HG03139 (cell line): ENCODE measurements at regions not wholly inside any gene's neighbourhood (a gene's known extent, or its start where the extent isn't known, plus 50 kb on each side); places are given as distances from the start of the nearest gene placed in this dataset.

ENCODE experiments used
- ATAC-seq: cut with Tn5 transposase; IDR thresholded peaks from one replicate; pipeline ENCODE4 v1.9.1; 2021; ENCODE audit not compliant: unreplicated experiment

GRCh38 chr4:24312261-24312913, 272.0 kb downstream of the DHX15 start:
- ATAC-seq: no peak

- no peak for ATAC-seq
Observed at GRCh38 chr4:24303926-24304325, 280.4 kb downstream of the DHX15 start.

GRCh38 chr4:24298911-24299310, 285.4 kb downstream of the DHX15 start:
- ATAC-seq: no peak

GRCh38 chr4:24287096-24287495, 297.3 kb downstream of the DHX15 start:
- ATAC-seq: no peak

- no peak for ATAC-seq
Observed at GRCh38 chr4:24285759-24286158, 298.6 kb downstream of the DHX15 start.

- ATAC-seq: no peak
Observed at GRCh38 chr4:24282446-24282845, 301.9 kb downstream of the DHX15 start.

GRCh38 chr4:24279911-24280375, 304.4 kb downstream of the DHX15 start:
- no peak for ATAC-seq

GRCh38 chr4:24279469-24279868, 304.9 kb downstream of the DHX15 start:
- ATAC-seq: no peak

GRCh38 chr4:24278693-24279092, 305.7 kb downstream of the DHX15 start:
- no peak for ATAC-seq

- ATAC-seq: no peak
Observed at GRCh38 chr4:24274381-24274941, 309.9 kb downstream of the DHX15 start.

GRCh38 chr4:24273136-24273535, 311.2 kb downstream of the DHX15 start:
- no peak for ATAC-seq

GRCh38 chr4:24266951-24267722, 317.2 kb downstream of the DHX15 start:
- no peak for ATAC-seq

- ATAC-seq: no peak
Observed at GRCh38 chr4:24265989-24266388, 318.4 kb downstream of the DHX15 start.

GRCh38 chr4:24262616-24263015, 321.7 kb downstream of the DHX15 start:
- ATAC-seq: no peak

- no peak for ATAC-seq
Observed at GRCh38 chr4:24262084-24262483, 322.3 kb downstream of the DHX15 start.

GRCh38 chr4:24260923-24261564, 323.3 kb downstream of the DHX15 start:
- ATAC-seq: no peak

- no peak for ATAC-seq
Observed at GRCh38 chr4:24260133-24260715, 324.1 kb downstream of the DHX15 start.

- no peak for ATAC-seq
Observed at GRCh38 chr4:24256547-24256946, 327.8 kb downstream of the DHX15 start.

- no peak for ATAC-seq
Observed at GRCh38 chr4:24256066-24256465, 328.3 kb downstream of the DHX15 start.

- no peak for ATAC-seq
Observed at GRCh38 chr4:24252121-24252520, 332.2 kb downstream of the DHX15 start.

- no peak for ATAC-seq
Observed at GRCh38 chr4:24251589-24251988, 332.8 kb downstream of the DHX15 start.
